Sigmoid colon (tissue), 4 donors: ENCODE measurements at regions not wholly inside any gene's neighbourhood (a gene's known extent, or its start where the extent isn't known, plus 50 kb on each side); places are given as distances from the start of the nearest gene placed in this dataset.

Experiments
- CTCF ChIP-seq, 4 experiments: fragments of 450-650 bp in 3 of 4; fragments of 200-600 bp in 1 of 4; IDR thresholded peaks; one replicate each; pipeline ENCODE4 v1.5.1; 2016 to 2019; ENCODE audit warnings: antibody characterized with exemption in 4 of 4, mild to moderate bottlenecking in 3 of 4, moderate library complexity in 2 of 4
- POLR2A ChIP-seq, 2 donors: fragments of 450-650 bp; IDR thresholded peaks; one replicate each; pipeline ENCODE4 v1.6.1; 2016; ENCODE audit warnings: antibody characterized with exemption in 2 of 2, mild to moderate bottlenecking in 2 of 2, moderate library complexity in 2 of 2
- POLR2AphosphoS5 ChIP-seq, 4 donors: sonication (generic); formaldehyde crosslinking; IDR thresholded peaks; one replicate each; pipeline ENCODE4 v1.6.1; 2017; ENCODE audit warnings: antibody characterized with exemption in 4 of 4

DNA sequence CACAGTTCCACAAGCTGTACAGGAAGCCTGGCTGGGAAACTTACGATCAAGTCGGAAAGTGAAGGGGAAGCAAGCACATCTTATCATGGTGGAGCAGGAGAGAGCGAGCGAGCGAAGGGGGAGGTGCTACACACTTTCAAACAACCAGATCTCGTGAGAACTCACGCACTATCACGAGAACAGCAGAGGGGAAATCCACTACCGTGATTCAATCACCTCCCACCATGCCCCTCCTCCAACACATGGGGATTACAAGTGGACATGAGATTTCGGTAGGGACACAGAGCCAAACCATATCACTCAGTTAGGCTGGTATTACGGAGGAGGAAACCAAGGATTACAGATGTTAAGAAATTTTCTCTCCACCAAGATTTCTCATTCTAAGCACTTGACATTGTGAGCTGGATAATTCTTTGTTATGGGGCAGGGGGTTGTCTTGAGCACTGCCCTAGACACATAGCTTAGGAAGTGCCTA is 262.0 kb upstream of the G2E3 start:
- TF ChIP-seq POLR2AphosphoS5 (IDR thresholded peaks at IDR 0.05) (no peak), CTCF (IDR thresholded peaks at IDR 0.05) (no peak), POLR2A (IDR thresholded peaks at IDR 0.05) (no peak)
